H1 (cell line): ENCODE measurements at regions not wholly inside any gene's neighbourhood (a gene's known extent, or its start where the extent isn't known, plus 50 kb on each side); places are given as distances from the start of the nearest gene placed in this dataset.

Experiments used
- CHD7 ChIP-seq: fragments of 300-600 bp; sonication (generic); IDR thresholded peaks from 2 replicates; pipeline ENCODE4 v1.7.1; 2012; ENCODE audit warnings: low read length, moderate library complexity, mild to moderate bottlenecking, inconsistent platforms; ENCODE audit not compliant: insufficient replicate concordance

DNA sequence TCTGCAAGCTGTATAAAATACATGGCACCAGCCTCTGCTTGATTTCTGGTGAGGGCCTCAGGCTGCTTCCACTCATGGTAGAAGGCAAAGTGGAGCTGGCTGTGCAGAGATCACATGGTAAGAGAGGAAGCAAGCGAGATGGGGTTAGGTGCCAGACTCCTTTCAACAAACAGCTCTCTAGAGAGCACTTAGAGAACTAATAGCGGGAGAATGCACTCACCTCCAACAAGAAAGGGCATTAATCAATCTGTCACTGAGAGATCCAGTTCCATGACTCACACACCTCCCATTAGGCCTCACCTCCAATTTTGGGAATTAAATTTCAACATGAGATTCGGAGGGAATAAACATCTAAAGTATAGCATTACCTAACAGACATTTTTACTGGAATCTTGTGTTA, 644.1 kb upstream of the ARRDC4 start (continued):
- no peak for TF ChIP-seq CHD7
